CD4-positive, alpha-beta T cell treated with Interferon alpha-2 for 1 hour (primary cell): ENCODE measurements at regions not wholly inside any gene's neighbourhood (a gene's known extent, or its start where the extent isn't known, plus 50 kb on each side); places are given as distances from the start of the nearest gene placed in this dataset.

Experiments used
- DNase-seq, 2 donors: peaks; one replicate each; pipeline ENCODE4 v3.0.0-alpha.2; 2020 to 2022

- DNase-seq: no peak
These were observed 184.7 kb upstream of the FRMPD4 start for GRCh38 chrX:11953615-11954014.

DNA sequence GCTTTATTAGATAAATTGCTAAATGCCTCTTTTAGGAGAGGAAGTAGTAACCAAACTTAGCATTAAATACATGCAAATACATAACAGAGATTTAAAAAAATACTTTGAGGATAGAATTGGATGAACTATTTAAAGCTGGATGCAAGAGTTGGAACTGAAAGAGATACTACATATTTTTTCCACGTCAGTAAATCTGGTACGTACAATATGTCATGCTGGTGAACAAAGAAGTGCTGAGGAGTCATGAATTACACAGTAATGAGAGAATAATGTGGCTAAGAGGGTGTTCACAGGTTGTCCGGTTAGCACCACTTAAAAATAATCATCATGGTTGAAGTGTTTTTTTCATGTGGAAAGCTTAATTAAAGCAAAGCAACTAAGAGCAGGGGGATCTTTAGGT is 184.1 kb upstream of the FRMPD4 start:
- no peak for DNase-seq

DNA sequence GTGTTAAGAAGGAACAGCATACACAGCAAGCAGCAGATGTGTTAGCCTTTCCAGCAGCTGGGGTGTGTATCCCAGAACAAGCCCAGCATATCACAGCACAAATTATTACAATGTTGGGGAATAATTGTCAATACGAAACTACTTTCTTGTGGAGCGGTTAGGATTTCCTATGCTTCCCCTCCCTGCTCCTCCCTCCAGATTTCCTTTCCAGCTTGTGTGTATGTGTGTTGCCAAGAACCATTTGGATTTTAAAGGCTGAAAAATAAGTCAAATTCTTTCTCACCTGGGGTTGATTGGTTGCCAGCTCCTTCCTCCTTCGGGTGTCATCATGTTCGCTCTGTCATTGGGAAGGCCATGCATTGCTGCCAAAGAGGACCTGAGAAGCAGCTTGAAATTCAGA is 178.2 kb upstream of the FRMPD4 start:
- no peak for DNase-seq

DNA sequence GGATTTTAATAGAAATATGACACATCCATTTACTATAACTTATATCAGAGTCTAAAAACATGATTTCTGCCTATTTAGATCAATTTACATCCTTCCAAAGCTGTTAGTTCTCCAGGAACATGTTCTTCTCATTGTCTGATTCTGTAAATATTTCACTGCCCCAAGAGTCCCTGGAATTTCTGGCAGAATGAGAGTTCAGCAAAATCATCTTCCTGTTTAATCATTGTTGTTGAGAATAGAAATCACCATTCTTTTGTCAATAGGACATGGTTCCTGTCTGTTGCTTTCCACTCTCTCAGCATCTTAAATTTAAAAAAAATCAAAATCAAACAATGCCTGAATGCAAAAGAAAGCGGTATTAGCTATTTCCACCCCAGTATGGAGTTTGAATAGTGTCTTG is 172.8 kb upstream of the FRMPD4 start:
- no peak for DNase-seq

GRCh38 chrX:11967986-11968869 is 170.0 kb upstream of the FRMPD4 start:
- DNase-seq: no peak

GRCh38 chrX:11968991-11969390 is 169.3 kb upstream of the FRMPD4 start:
- DNase-seq: no peak

DNA sequence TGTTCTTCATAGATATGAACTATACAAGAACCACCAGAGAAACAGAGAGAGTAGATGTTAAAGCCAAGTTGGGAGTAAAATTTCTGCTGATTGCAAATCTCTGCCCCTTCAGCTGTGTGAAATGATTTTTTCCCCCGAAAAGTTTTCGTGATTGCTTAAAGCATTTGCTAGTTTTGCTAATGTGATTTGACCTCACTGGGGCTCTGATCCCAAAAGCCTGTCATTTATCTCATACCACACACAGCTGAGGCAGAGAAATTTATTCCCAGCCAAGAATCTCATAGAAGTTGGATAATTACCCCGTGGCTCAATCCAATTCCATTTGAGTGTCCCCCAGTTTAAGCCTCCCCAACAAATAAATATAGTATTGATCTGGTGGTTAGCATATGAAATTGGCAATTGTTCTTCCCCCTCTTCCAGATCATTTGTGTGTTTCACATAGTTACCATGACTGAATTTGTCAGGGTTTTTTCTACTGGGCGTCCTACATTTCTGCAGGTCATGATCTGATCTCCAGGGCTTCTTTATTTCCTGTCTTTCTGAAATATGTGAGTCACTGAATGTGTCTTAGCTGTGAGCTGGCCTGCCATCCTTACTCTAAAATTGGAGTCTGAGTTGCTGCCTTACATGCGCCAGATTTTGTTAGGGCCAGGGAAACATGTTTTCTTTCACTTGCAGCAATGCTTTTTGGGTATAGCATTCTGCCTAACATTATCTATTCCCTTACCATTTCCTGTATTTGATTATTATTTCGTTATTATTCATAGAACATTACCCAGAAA is 167.5 kb upstream of the FRMPD4 start:
- DNase-seq: no peak

DNA sequence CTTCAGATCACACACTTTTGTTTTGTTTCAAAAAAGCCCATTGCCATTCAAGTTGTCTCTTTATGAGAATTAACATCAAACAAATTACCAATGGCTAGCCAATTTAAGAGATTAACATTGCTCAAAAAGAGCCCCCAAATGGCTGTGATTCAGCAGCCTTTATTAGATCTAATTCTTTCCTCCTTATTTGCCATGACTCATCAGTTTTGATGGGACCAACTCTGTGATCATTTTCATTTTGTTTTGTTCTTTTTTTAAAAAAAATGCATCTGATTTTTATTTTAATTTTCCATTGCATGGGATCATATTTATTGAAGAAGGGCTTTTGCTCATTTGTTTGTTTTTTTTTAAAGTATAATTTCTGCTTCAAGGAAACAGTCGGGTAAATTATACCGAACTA is 161.6 kb upstream of the FRMPD4 start:
- DNase-seq: no peak

DNA sequence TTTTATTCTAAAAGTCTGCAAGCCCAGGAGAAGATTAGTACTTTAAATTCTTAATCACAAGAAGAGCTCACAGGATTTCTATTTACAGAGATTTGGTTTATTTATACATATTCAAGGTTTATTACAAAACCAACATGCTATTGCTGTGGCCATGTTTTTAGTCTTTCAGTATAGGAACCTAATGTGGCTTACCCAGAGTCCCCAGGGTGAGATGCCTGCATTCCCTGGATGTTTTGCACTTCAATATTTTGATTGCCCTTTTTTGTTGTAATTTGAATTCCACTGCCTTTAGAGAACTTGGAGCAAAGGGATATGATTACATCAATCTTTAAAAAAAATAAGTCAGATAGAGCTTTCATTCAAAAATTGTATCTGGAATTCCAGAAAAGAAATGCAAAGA is 146.0 kb upstream of the FRMPD4 start:
- no peak for DNase-seq

- DNase-seq: no peak
These were observed 143.1 kb upstream of the FRMPD4 start for GRCh38 chrX:11995146-11995545.

GRCh38 chrX:11996810-11997209 is 141.5 kb upstream of the FRMPD4 start:
- DNase-seq: no peak

DNA sequence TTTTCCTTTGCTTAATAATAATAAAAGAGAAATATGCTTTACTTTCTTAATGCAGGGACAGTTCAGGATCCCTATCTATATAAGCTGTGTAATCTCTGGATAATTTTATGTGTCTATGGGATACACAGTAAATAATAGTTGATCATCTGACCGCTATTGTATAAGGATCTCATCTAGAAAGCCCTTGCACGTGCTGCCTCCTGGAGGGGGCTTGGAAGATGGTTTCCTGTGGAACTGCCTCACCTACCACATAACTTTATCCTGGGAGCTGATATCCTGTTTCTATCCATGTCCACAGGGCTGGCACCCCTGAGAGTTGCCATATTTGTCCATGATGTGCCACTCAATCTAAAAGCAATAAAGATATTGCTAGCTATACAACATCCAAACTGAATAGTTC is 139.3 kb upstream of the FRMPD4 start:
- DNase-seq: no peak

GRCh38 chrX:12002876-12003275 is 135.4 kb upstream of the FRMPD4 start:
- DNase-seq: no peak

- DNase-seq: no peak
These were observed 130.4 kb upstream of the FRMPD4 start for GRCh38 chrX:12007881-12008280.

DNA sequence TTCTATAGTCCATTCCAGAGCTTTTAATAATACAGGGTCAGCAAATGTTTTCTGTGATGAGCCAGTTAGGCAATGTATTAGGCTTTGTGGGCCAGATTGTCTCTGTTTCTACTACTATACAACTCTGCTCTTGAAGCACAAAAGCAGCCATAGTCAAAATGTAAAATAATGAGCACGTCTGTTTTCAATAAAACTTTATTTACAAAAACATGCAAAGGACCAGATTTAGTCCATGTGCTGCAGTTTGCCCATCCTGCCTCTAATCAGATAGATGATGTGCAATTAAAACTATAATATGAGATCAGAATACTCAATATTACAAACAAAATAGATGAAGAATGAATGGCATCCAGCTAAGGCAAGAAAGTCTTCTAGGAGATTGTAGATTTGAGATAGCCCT is 127.8 kb upstream of the FRMPD4 start:
- DNase-seq: no peak

DNA sequence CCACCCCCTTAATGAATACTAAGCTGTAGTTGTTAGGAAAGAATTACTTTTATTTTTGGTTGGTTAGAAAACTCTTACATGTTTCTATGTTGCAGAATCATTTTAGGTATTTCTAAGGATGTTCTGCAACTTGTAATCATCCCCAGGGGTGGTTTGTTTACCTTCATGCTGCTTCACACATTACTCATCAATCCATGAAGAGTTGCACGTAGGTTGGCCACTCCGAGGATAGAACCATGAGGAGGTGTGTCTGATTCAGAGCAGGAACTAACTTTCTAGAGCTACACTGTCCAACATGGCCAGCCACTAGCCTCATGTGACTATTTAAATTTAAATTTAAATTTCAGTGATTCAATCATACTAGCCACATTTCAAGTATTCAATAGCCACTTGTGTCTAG is 127.2 kb upstream of the FRMPD4 start:
- no peak for DNase-seq

GRCh38 chrX:12013211-12013618 is 125.1 kb upstream of the FRMPD4 start:
- DNase-seq: no peak

DNA sequence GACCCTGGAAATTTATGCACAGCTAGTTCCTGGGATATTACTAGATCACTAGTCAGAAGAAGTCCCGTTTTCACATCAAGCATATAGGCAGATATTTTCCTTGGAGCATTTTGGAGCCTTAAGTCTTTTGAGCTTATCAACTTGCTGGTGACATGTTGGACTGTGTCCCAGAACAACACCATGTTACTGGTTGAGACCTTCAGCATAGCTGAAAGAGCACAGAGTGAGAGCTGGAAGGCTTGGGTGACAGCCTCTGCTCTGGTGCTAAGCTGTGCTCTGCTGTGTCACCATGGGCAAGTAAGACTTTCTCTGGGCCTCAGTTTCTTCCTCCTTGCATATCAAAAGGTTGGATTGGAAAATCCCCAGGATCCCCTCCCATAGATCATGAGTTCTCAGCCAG is 116.6 kb upstream of the FRMPD4 start:
- no peak for DNase-seq

DNA sequence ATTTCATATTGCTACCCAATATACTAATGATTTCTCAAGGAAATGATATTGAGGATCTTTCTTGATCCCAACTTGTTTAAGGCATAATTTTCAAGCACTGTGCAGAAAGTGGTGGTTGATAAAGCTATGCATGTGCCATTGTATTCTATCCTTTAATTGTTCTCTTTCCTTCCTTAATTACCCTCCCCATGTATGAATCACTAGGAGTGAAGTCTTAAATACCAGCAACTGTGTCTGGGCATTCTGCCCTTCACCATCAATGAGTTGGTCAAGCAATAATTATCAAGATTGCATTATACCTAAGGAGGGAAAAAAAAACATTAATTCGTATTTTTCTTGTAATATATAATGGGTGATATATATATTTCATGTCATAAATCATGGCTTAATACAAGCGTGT is 111.8 kb upstream of the FRMPD4 start:
- no peak for DNase-seq

DNA sequence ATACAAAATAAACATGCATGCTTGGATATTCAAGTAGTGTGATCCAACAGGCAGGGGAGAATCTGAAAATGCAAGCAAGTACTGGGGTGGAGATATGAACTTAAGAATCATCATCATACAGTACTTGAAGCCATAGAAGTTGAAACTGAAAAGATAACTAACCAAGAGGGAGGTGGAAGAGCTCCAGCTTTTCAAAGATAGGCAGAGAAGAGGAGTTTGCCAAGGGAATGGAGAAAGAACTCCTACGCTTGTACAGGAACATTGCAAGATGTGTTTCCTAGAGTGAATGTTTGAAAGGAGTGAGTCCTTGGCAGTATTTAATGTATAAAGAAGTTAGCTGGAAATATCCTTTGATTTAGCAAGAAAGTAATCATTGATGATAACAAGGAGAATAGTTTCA is 106.2 kb upstream of the FRMPD4 start:
- no peak for DNase-seq

- DNase-seq: no peak
These were observed 103.5 kb upstream of the FRMPD4 start for GRCh38 chrX:12034741-12035140.

DNA sequence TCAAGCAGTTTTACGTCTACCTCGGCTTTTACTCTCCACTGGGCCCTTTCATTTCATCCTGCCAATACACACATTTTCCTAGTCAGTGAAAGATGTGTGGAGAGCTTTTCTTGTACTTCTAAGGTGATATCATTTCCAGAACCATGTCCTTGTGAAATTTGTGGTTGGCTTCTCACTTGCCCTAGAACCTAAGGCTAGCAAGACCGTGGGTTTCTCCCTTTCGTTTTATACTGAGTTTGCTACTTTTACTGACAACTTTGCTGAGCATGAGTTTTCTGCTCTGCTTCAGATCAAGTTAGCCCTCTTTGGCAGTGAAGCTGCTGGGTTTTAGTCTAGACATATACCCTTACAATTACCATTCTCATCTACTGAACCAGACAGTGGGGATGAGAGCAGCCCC is 95.7 kb upstream of the FRMPD4 start:
- DNase-seq: no peak

DNA sequence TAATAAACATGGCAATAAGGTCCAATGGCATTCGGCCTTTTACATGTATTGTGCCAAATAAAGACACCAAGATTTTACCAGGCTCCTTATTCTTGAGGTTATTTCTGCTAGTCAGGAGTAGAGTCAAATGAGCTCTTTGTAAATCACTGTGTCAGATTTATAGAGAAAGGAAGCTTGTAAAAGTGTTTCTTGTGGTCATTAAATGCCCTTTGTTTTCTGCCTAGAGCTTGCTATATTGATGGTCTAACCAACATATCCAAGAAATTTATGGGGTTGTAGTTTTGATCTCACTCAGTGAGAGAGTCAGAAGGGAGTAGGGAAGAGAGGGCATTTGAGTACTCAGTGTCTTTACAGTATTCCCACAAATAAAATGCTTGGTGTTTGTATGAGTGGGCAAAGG is 86.2 kb upstream of the FRMPD4 start:
- no peak for DNase-seq

DNA sequence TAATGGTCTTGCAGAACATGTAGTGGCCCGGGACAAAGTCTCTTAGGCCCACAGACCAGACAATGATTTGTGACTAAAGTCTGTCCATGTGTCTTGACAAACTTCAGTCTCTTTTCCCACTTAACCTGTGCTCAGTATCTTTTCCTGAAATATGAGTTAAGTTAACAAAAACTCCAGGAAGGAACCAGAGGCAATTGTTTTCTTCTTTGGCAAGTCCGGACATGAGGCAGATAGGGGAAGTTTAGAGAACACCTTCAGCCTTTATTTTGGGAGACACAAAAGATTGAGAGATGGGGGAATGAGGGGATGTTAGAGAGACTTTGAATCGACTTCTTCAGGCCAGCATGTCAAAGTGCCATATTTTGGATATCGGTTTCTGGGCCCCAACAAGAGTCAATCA is 80.2 kb upstream of the FRMPD4 start:
- DNase-seq: no peak
